ENCODE measurements at regions not wholly inside any gene's neighbourhood (a gene's known extent, or its start where the extent isn't known, plus 50 kb on each side); places are given as distances from the start of the nearest gene placed in this dataset.

DNA sequence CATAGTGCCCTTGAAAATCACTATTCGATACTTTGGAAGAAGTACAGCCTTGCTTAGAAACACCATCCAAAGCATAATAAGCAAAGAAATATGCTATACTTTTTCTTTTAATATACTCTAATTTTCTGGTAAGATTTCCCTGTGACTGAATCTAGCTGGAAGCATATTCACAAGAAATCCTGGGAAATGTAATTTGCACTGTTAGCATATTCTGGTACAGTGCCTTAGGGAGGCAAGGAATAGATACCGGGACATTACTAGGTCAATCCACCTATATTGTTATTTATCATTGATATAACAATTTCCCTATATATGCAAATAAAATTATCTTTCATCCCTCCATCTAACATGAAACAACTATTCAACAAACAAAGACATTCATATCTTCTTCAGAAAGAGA is 1131.3 kb upstream of the PRR20A start:
- TF ChIP-seq CTCF (IDR thresholded peaks at IDR 0.05) (no peak), POLR2A (IDR thresholded peaks at IDR 0.05) (no peak)
